ENCODE measurements at regions not wholly inside any gene's neighbourhood (a gene's known extent, or its start where the extent isn't known, plus 50 kb on each side); places are given as distances from the start of the nearest gene placed in this dataset.

DNA sequence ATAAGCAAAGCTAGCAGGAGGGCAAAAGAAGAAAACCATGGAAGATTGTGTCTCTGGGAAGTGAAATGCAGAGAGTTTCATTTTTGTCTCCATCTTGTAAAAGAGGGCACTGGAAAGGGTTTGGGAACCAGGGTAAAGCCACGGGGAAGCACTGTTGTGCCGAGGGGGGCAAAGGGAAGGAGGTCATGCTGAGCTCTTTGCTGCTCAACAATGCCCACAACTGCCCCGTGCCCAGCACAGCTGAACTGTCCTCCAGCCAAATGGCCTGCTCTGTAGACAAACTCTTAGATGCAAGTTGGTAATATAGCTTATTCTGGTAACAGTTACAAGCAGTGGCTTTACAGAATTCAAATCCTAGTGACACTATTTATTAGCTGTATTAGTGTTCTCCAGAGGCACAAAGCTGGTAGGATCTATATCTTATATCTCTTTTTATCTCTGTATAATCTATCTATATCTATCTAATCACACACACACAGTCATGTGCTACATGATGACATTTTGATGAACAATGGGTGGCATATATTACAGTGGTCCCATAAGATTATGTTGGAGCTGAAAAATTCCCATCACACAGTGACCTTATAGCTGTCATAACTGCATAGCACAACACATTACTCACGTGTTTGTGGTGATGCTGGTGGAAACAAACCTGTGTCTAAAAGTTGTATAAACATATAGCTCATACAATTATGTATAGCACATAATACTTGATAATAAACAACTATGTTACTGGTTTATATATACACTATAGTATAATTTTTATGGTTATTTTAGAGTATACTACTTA is 203.4 kb upstream of the DDHD1 start:
- TF ChIP-seq POLR2A (IDR thresholded peaks at IDR 0.05; ENCODE audit: low read depth, low read length) (no peak), POLR2AphosphoS5 (IDR thresholded peaks at IDR 0.05; ENCODE audit: low read depth, low read length) (no peak)
